Right cardiac atrium (tissue), 5 donors: ENCODE measurements at regions not wholly inside any gene's neighbourhood (a gene's known extent, or its start where the extent isn't known, plus 50 kb on each side); places are given as distances from the start of the nearest gene placed in this dataset.

Experiments
- ATAC-seq, 2 donors: fragments of 200-7000 bp; cut with Tn5 transposase; one replicate each; pipeline versions ENCODE4 v1.8.0 to v1.9.1; 2020; ENCODE audit warnings: moderate library complexity in 2 of 2, mild to moderate bottlenecking in 1 of 2
- DNase-seq, 3 donors: peaks; one replicate each; pipeline ENCODE4 v3.0.0-alpha.2; 2020
- H3K27ac ChIP-seq: one replicate; pipeline ENCODE4 v1.5.1; 2013; ENCODE audit warnings: mild to moderate bottlenecking, low read length, control low read depth, moderate library complexity
- H3K27me3 ChIP-seq: one replicate; pipeline ENCODE4 v1.6.1; 2013; ENCODE audit not compliant: control insufficient read depth, insufficient read depth
- H3K4me1 ChIP-seq: one replicate; pipeline ENCODE4 v1.6.1; 2013; ENCODE audit warnings: low read length; ENCODE audit not compliant: control insufficient read depth, insufficient read depth
- H3K4me3 ChIP-seq: one replicate; pipeline ENCODE4 v1.5.1; 2013; ENCODE audit warnings: low read length, control low read depth
- H3K9me3 ChIP-seq: one replicate; pipeline ENCODE4 v1.6.1; 2013; ENCODE audit warnings: low read length; ENCODE audit not compliant: control insufficient read depth
- WGBS: extraction: QIAGEN DNeasy Blood & Tissue Kit; methylation state at CpG from one replicate; pipeline ENCODE4 v1.1.7; 2013; 5-methylcytosine and 5-hydroxymethylcytosine counted together
- intact Hi-C, 4 donors: fragments of 100-400 bp; cut with DNase I; formaldehyde crosslinking; loops; one replicate each; pipeline versions ENCODE4 v1.11.0 to v1.14.0; 2022 to 2023
- donor health status: healthy with polysubstance abuse.
- donor health status: DM: no; HTN: yes; CAD: no.
- donor health status: DM: no; HTN: no; CAD: no.
- donor health status: DM: no; HTN: yes; CAD: no; lungs with severe emphysema.
- donor health status: DM: yes; HTN: yes; CAD: no.

- H3K4me1 ChIP-seq: no peaks in the 10 kb centered on the region
- no peak overlapping the region for H3K27ac ChIP-seq
- no peaks in the 10 kb centered on the region for H3K27me3 ChIP-seq
- ATAC-seq: no peak
- no peak overlapping the region for H3K4me3 ChIP-seq
- intact Hi-C loops: no loop called here
- DNase-seq: no peak
- no peaks in the 10 kb centered on the region for H3K9me3 ChIP-seq
- WGBS: 82% methylated on average over 2 of the region's 2 CpGs
These were observed 464.7 kb downstream of the DMRT2 start for GRCh38 chr9:1514776-1515363.

DNA sequence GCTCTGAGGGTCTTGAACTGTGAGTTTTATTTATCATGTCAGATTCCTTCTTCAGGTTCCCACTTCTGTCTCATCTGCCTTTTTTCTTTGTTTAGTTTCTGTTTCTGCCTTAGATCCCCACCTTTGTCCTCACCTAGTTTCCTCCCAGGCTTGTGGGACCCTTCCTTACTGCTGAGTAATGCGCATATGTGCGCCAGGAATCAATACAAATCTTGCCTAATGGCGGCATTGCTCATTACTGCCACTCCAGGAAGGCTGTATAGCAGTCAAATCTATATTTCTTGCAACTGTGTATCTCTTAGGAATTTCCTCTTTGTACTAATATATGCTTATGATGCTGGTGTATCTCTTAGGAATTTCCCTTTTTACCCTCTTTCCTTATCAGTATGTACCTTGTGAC, 465.4 kb downstream of the DMRT2 start:
- DNase-seq (no peak), ATAC-seq (no peak)
- Histone ChIP-seq H3K27me3 (no peaks in the 10 kb centered on the region), H3K4me3 (no peak overlapping the region), H3K4me1 (no peaks in the 10 kb centered on the region), H3K9me3 (no peaks in the 10 kb centered on the region), H3K27ac (no peak overlapping the region)
- WGBS: 92% methylated on average over 3 of the region's 3 CpGs
- intact Hi-C loops: no loop called here

- Histone ChIP-seq H3K4me3 (no peak overlapping the region), H3K27me3 (no peaks in the 10 kb centered on the region), H3K27ac (no peak overlapping the region), H3K4me1 (no peaks in the 10 kb centered on the region), H3K9me3 (no peaks in the 10 kb centered on the region)
- intact Hi-C loops: no loop called here
- no peak for DNase-seq
- ATAC-seq: no peak
- 85% methylated on average over 4 of the region's 4 CpGs for WGBS
These were observed 471.4 kb downstream of the DMRT2 start for GRCh38 chr9:1521547-1521946.

GRCh38 chr9:1522219-1522767, 472.1 kb downstream of the DMRT2 start:
- Histone ChIP-seq H3K4me3 (no peak overlapping the region), H3K27me3 (no peaks in the 10 kb centered on the region), H3K9me3 (no peaks in the 10 kb centered on the region), H3K4me1 (no peaks in the 10 kb centered on the region), H3K27ac (no peak overlapping the region)
- DNase-seq (no peak), ATAC-seq (no peak)
- 63% methylated on average over 1 of the region's 1 CpG for WGBS
- intact Hi-C loops: no loop called here

GRCh38 chr9:1528456-1528855, 478.3 kb downstream of the DMRT2 start:
- ATAC-seq: no peak
- H3K9me3 ChIP-seq: no peaks in the 10 kb centered on the region
- H3K27me3 ChIP-seq: no peaks in the 10 kb centered on the region
- H3K4me3 ChIP-seq: no peak overlapping the region
- no peaks in the 10 kb centered on the region for H3K4me1 ChIP-seq
- intact Hi-C loops: no loop called here
- 60% methylated on average over 2 of the region's 2 CpGs for WGBS
- no peak for DNase-seq
- no peak overlapping the region for H3K27ac ChIP-seq

DNA sequence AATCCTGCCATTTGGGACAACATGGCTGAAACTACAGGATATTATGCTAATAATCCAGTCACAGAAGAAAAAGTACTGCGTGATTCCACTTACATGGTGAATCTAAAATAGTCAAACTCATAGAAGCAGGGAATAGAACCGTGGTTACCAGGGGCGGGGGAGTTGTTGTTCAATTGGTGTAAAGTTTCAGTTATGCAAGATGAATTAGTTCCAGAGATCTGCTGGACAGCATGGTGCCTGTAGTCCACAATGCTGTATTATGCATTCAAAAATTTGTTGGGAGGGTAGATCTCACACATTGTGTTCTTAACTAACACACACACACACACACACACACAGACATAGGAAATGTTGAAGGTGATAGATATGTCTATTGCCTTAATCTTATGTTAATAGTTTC, 480.5 kb downstream of the DMRT2 start:
- no peaks in the 10 kb centered on the region for H3K27me3 ChIP-seq
- ATAC-seq (no peak), DNase-seq (no peak)
- H3K9me3 ChIP-seq: no peaks in the 10 kb centered on the region
- 87% methylated on average over 3 of the region's 3 CpGs for WGBS
- H3K4me1 ChIP-seq: no peaks in the 10 kb centered on the region
- H3K4me3 ChIP-seq: no peak overlapping the region
- intact Hi-C loops: no loop called here
- H3K27ac ChIP-seq: no peak overlapping the region

- WGBS: 45% methylated on average over 1 of the region's 1 CpG
- Histone ChIP-seq H3K27me3 (no peaks in the 10 kb centered on the region), H3K27ac (no peak overlapping the region), H3K9me3 (no peaks in the 10 kb centered on the region), H3K4me3 (no peak overlapping the region), H3K4me1 (no peaks in the 10 kb centered on the region)
- DNase-seq (no peak), ATAC-seq (no peak)
- intact Hi-C loops: no loop called here
These were observed 481.3 kb downstream of the DMRT2 start for GRCh38 chr9:1531424-1531823.

- Histone ChIP-seq H3K4me3 (no peak overlapping the region), H3K9me3 (no peaks in the 10 kb centered on the region), H3K27me3 (no peaks in the 10 kb centered on the region), H3K4me1 (no peaks in the 10 kb centered on the region), H3K27ac (no peak overlapping the region)
- DNase-seq: no peak
- intact Hi-C loops: no loop called here
- no peak for ATAC-seq
- WGBS: 63% methylated on average over 4 of the region's 4 CpGs
These were observed 482.0 kb downstream of the DMRT2 start for GRCh38 chr9:1532171-1532570.

GRCh38 chr9:1535051-1535450, 480.1 kb upstream of the SMARCA2 start:
- no peak overlapping the region for H3K4me3 ChIP-seq
- no peaks in the 10 kb centered on the region for H3K27me3 ChIP-seq
- H3K27ac ChIP-seq: no peak overlapping the region
- WGBS: 86% methylated on average over 2 of the region's 2 CpGs
- intact Hi-C loops: no loop called here
- H3K4me1 ChIP-seq: no peaks in the 10 kb centered on the region
- no peak for ATAC-seq
- H3K9me3 ChIP-seq: no peaks in the 10 kb centered on the region
- no peak for DNase-seq

- Histone ChIP-seq H3K27me3 (no peaks in the 10 kb centered on the region), H3K4me1 (no peaks in the 10 kb centered on the region), H3K27ac (no peak overlapping the region), H3K9me3 (no peaks in the 10 kb centered on the region), H3K4me3 (no peak overlapping the region)
- ATAC-seq: no peak
- intact Hi-C loops: no loop called here
- WGBS: 72% methylated on average over 2 of the region's 2 CpGs
- DNase-seq: no peak
These were observed 479.5 kb upstream of the SMARCA2 start for GRCh38 chr9:1535599-1535998.

- H3K4me1 ChIP-seq: no peaks in the 10 kb centered on the region
- H3K4me3 ChIP-seq: no peak overlapping the region
- ATAC-seq (no peak), DNase-seq (no peak)
- H3K27ac ChIP-seq: no peak overlapping the region
- intact Hi-C loops: no loop called here
- H3K27me3 ChIP-seq: no peaks in the 10 kb centered on the region
- 64% methylated on average over 5 of the region's 5 CpGs for WGBS
- H3K9me3 ChIP-seq: no peaks in the 10 kb centered on the region
These were observed 478.5 kb upstream of the SMARCA2 start for GRCh38 chr9:1536522-1537170.
